ENCODE measurements at regions not wholly inside any gene's neighbourhood (a gene's known extent, or its start where the extent isn't known, plus 50 kb on each side); places are given as distances from the start of the nearest gene placed in this dataset.
"Not testable (repeated sequence)": the region's sequence is repeated elsewhere in the genome, so short reads cannot be mapped to it uniquely, and the experiment has no call there.

DNA sequence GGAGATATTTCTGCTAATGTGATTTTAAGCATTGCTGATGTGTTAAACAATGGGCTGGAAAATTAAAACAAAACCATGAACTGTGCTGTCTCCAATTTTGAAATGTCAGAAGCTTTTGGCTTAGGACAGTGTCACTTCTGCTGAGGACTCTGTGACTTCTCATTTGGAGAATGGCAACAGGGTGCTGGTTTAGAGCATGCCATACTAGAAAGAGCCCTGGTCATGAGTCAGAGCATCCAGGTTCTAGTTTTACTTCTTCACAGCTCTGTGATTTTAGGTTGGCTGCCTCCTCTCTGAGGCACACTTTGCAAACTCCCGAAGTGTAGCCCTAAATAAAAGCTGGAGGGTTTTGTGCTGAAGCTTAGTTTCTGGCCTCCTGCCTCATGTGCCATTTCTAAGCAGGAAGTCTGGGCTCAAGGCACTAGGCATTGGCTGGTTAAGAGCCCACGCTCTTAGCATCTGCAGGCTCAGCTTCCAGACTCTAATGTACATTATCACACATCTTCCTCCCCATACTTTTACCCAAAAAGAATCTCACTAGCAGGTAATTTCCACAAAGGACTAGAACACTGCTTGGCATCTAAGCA is 193.8 kb downstream of the CNTN3 start:
- no peak for DNase-seq (ENCODE audit: low spot score)

DNA sequence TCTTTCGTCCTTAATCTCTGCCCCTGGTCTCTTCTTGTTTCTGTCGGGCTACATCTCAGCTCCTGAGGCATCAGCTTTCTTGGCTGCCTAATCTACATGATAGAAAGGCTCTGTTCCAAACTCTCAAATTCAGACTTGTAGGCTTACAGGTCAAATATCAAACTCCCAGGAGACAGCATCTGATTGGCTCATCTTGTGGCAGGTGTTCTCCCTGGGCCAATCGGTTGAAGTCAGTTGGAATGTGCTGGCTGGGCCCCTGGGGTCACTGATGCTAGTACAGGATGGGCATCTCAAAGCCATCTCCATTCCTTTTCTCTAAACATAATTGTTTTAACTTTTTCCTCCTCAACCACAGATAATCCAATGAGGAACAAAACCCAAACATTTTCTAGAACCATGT is 198.7 kb downstream of the CNTN3 start:
- DNase-seq (ENCODE audit: low spot score), result no peak

DNA sequence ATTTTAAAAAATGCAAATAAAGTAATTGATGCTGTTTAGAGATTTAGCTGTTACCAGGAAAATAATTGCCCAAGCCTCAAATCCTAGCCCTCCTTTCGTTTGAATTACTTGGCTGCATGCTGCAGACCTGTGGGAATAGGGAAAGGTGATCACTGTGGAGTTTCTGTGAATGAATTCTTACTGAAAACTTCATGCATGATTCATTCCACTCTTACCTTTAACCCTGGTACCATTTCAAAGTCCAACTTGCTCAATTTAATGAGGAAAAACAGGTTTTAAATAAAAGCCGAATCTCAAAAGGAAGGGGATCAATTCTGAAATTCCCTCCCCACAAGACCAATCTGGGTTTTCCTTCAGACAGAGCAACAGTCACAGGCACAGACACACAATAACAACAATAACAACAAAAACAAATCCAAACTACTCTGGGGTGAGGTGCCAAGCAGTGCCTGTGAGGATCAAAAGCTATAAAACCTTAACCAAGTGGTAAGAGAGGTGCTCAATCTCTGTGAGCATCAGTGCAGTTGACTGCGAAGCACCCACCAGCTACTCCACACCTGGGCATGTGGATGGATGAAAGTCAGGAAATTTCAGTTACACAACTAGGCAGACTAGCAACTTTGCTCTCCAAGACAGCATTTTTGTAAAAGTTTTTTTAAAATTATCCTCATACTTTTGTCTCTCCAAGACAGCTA is 200.8 kb downstream of the CNTN3 start:
- no peak for DNase-seq (ENCODE audit: low spot score)

DNA sequence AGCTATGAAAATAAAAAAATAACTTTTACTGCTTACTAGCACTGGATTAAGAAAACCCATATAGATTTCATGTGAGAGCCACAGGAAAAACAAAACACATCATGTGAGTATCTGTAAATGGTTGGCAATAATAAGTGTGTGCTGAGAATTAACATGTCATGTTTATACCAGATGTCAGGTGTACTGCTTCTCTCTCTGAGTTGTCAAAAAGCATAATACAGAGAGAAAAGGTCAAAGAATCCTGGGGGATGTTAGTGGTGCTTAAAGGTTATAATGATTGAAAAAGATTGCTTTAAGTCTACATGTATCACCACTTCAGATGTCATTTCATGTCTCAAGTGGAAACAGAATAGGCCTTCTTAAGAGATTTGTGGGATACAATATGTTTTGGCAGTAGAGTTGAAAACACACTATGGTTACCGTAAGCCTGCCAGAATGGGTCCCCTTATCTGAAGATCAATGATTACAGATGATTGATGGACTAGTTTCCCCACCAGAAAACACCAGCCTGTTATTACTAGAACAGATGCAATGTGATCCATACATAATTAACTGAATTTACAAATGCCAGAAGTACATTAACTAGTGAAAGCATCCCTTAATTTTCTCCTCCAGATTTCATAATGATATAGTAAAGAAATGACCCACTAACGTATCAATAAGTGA is 204.1 kb downstream of the CNTN3 start:
- DNase-seq (ENCODE audit: low spot score), result no peak

DNA sequence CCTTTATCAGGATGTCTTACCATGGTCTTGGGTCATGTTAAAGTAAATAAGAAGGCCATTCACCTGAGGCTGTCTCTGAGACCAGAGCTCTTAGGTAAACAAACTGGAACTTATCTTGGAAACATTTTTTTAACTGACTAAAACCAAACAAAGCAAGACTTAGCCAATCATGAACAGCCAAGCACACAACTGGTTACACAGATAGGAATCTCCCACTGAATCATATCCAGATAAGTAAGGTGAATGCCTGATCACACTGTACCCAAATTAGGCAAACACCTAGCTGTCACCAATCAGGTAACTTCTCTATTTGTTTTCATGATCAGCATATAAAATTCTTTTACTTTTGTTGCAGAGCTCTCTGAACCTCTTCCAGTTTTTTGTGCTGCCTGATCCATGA is 205.4 kb downstream of the CNTN3 start:
- no peak for DNase-seq (ENCODE audit: low spot score)

DNA sequence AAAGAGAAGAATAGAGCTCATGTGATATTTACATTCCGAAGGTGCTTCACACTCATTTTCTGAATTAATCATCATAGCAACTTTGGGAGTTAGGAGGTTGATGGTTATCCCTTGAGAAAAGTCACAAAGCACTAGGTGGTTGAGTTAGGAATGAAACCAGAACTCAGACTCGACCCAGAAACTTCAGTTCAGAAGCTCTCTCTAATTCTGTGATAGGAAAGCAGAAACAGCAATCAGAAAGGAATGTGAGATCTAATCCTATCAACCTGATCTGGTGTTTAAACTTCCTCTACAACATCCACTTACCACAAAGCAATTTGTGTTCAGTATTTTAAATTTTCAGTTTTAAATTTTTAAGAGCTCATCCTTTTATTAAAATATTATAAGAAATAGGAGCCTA is 211.2 kb downstream of the CNTN3 start:
- DNase-seq (ENCODE audit: low spot score), result peak; percentile 11

DNA sequence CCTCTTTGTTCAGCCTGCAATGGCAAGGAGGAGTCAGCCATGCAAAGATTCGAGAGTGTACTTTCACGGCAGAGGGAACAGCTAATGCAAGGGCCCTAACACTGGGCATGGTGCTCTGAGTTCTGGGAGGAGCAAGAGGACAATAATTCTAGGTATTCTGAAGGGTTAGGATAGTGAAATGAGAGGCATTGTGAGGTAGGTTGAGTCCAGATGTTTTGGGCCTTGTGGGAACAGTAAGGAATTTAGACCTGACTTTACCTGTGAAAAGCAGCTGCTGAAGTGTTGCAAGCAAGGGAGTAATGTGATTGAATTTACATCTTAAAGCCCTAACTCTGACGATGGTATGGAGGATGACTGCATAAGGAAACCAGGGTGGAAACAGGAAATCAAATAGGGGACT is 211.6 kb downstream of the CNTN3 start:
- no peak for DNase-seq (ENCODE audit: low spot score)

DNA sequence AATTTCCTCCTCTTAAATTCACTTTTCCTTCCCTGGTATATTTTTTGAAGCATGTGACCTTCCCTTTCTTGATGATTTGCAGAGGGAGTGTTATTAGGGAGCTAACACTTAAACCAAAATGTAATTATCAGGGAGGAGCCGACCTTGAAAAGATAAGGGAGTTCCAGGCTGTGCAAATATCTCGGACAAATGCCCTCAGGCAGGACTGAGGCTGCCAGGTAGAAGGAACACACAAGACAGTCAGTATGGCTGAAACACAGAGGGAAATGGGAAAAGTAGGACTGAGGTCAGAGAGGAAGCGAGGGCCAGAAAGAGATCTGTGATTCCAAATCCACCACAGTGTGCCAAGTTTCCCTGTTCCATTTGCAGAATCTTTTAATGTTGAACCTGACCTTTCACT is 221.0 kb downstream of the CNTN3 start:
- DNase-seq (ENCODE audit: low spot score), result no peak

DNA sequence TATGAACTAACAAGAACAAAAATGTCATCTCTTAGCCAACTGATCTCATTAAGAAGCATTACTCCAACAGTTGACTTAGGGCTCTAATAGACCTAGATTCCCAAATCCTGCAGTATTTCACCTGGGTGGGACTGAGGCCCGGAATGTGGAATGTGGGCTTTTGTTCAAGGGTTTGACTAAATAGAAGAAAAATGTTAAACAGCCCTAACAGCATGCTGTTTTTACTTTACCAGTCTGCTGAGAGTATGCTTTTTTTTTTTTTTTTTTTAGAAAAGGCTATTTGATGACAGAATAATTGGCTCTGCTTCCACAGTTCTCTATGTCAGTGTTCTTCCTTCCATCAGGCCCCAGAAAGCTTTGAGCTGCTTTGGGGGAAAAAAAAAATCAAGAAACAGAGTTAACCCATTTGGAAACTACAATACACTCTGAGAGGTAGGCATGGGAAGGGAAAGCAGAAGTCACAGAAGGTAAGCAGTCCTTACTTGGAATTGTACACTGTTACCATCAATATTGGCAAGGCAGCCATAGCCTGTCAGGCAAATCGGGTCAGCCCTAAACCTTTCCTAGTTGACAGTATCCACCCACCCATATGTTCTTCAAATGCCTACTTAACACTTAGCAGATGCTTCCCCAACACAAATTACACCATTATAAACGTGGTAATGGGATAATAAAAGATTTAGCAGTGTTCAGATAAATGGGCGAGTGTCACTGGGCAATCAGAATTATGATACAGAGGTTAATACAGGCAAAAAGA is 224.2 kb downstream of the CNTN3 start:
- DNase-seq (ENCODE audit: low spot score), result peak; percentile 29

DNA sequence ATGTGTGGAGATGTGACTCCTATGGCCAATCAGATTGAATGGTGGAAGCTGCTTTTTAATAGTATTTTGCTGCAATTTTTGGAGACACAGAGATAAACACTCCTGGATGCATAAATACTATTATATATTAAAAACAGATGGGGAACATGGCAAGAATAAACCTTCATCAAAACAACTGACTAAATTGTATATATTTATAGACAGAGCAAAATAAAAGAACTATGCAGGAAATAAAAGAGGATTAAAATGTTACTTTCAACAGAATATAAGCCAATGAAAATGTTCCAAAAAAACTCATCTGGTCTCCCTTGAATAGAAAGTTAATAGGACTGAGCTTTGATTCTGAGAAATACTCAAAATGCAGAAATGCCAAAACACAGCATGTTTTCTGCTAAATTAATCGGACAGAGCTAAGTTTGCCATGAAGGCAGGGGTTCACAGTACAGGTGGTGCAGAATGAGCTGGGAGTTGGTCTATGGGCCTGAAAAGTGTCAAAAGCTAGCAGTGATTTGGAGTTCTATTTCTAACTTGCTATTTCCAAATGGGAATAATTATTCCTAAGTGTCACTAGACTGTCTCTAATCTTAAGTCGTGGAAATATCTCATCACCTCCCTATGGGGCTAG is 227.2 kb downstream of the CNTN3 start:
- peak; percentile 2 for DNase-seq (ENCODE audit: low spot score)

DNA sequence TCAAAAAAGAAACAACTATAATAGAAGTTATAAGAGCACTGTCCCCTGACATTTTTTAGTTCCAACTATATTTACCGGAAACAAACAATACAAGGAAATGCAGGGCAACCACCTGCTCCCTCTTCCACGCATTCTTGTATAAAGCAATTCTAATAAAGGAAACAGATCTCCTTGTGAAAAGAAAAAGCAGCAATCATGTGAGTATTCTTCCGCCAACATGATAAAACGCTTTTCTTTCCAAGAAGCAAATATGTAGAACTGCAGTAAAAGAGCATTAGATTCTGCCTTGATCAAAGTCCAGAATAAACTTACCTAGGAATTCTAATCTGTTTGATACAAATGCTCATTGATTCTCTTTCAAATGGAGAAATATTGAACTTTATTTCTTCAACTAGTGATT is 230.3 kb downstream of the CNTN3 start:
- DNase-seq (ENCODE audit: low spot score), result no peak

DNA sequence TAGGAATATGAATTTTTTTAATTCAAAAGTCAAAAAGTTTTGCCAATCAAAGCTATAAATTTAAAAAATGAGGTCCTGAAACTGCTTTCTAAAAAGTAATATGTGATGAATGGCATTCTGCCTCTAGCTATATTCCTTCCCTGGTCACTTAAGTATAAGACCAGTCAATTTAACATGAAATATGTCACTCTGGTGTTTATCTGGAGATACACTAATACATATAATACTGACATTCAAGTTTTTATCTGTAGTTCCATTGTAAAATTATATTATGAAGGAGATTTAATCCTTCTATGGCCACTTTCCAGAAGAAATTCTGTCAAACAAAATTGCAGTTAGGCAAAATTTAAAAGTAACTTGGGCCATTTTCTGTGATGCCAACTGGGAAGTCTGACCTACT is 236.8 kb downstream of the CNTN3 start:
- no peak for DNase-seq (ENCODE audit: low spot score)

DNA sequence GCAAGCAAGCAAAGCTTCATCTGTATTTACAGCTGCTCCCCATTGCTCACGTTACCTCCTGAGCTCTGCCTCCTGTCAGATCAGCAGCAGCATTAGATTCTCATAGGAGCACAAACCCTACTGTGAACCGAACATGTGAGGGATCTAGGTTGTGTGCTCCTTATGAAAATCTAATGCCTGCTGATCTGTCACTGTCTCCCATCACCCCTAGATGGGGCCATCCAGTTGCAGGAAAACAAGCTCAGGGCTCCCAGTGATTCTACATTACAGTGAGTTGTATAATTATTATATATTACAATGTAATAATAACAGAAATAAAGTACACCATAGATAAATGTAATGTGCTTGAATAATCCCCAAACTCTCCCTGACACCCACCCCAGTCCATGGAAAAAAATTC is 238.1 kb downstream of the CNTN3 start:
- not testable (repeated sequence) for DNase-seq (ENCODE audit: low spot score)

DNA sequence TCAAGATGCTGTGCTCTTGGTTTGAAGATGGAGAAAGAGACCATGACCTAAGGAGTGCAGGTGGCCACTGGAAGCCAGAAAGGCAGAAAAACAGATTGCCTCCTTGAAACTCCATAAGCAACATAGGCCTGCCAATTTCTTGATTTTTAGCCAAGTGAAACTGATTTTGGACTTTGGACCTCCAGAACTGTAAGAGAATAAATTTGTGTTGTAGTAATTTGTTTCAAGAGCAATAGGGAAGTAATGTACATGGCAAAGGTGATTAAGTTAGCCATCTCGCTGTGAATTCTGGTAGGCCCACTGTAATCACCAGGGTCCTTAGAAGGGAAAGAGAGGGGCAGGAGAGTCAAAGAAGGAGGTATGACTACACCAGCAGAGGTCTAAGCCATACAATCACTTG is 238.8 kb downstream of the CNTN3 start:
- no peak for DNase-seq (ENCODE audit: low spot score)

DNA sequence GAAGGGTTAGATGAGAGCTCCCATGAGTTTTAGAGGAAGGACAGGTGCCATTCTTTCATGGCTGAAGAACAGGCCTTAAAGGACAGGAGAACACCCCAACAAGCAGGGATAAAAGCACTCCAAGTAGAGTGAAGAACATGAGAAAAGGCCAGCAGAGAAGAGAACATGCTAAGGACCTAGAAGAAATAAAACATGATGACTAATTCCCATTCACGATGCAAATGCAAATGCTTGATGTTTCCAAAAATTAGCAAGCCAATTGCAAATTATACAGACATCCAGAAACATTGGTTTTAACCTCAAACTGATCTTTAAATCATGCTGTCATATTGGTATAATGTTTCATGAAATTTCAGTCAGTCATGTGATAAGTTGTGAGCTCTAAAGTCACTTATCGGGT is 241.7 kb downstream of the CNTN3 start:
- no peak for DNase-seq (ENCODE audit: low spot score)

DNA sequence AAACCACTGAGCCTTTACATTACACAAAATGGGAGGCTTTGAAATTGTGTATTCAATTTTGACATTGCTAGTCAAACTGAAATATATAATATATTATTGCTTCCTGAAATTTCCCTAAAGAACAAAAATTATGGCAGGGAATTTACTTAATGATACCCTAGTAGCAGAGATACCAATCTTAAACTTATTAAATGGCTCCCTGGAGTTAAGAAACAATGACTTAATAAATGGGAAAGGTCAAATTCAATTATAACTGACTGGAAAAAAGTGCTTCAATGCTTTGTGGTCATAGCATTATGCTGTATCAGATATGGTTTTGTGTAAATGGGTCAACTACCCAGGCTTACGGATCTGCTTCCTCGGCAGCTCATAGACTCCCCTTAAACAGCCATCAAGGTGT is 244.1 kb downstream of the CNTN3 start:
- no peak for DNase-seq (ENCODE audit: low spot score)

DNA sequence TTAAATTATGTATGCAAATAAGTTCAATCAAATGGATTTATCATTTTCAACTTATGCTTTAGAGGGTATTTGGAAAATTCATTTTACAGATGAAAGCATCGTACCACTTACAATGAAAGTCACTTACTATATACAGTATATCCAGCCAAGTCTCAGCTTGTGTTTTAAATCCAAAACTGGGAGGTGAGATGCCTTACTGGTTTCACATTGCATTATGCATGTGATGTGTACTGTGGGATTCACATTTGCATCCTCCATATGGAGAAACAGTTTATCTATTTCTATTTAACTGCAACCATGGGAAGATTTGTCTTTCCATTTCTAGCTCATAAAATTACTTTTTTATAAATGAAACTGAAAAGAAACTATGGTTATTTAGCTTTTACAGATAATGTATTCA is 248.1 kb downstream of the CNTN3 start:
- DNase-seq (ENCODE audit: low spot score), result no peak

DNA sequence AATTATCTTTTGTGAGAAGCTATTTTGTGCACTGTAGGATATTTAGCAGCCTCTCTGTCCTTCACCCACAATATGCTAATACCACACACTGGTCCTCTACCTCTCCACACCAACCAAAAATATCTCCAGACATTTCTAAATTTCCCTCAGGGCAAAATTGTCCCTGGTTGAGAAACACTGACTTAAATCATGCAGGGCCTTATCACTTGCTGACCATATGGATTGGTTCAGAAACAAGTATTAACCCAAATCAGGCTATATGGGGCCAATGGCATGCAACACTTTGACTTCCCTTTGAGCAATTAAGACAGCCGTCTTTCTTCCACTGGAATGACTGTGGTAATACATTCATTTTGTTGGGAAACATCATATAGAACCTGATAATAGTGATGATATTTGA is 251.1 kb downstream of the CNTN3 start:
- DNase-seq (ENCODE audit: low spot score), result no peak

DNA sequence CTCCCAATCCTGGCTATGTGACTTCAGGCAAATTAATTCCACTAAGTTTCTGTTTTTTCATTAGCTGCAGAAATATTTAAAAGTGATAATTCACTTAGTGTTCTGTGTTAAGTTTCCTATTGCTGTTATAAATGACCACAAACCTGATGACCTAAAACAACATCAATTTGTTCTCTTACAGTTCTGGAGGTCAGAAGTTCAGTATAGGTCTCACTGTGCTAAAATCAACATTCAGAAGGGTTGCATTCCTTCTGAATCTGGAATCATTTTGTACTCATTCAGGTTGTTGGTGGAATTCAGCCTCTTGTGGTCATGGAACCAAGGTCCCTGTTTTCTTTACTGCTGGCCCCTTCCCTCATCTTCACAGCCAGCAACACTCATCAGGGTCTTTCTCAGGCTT is 254.1 kb downstream of the CNTN3 start:
- no peak for DNase-seq (ENCODE audit: low spot score)

DNA sequence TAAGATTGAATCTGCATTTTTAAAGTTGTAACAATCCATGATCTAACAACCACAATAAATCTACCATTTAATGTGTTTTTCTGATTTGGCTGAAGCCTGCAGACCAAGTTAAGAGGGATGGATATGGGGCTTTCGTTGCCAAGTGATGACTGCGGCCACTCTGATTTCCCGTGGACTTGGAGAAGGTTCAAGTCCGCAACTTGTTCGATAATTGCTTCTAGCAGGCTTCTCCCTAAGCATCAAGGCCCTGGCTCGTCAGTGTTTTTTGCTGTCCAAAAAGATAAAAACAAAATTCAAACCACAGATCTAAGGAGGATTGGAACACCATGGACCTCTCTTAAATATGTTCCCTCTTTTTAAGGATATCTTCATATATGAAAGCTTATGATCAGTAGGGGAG is 256.6 kb downstream of the CNTN3 start:
- DNase-seq (ENCODE audit: low spot score), result no peak

DNA sequence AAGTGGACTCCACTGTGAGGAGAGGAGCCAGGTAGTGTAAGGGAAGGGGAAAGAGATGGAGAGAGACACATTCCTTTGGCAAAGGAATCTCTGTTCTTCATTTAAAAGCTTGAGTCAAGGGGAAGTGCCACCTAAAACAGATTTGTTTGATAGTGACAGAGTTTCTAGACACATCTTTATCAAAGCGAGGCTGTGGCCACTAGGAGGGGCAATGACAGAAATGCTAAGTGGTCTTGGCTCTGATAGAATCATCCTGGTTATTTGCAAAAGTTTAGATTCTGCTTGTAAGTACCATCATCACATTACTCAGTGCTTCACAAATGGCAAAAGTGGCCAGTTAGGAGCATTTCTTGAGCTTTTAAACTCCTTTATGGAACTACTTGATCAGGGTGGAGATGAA is 261.4 kb downstream of the CNTN3 start:
- DNase-seq (ENCODE audit: low spot score), result no peak

DNA sequence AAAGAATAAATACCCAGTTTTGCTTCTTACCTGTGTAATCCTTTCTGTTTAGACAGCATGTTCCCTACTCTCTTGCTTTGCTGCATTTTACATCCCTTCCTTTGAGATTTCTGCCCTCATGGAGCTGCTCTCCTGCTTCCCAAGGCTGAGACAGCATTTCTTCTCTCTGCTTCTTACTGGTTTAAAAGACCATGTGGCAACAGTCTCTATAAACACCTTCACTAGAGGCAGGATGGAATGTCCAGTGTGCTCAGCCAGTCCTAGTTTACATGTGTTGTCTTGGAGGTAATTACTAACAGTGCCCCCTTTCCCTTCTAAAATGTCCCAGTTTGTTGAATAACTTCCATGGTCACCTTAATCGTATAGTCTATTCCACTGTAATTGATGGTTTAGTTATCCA is 262.3 kb downstream of the CNTN3 start:
- no peak for DNase-seq (ENCODE audit: low spot score)

DNA sequence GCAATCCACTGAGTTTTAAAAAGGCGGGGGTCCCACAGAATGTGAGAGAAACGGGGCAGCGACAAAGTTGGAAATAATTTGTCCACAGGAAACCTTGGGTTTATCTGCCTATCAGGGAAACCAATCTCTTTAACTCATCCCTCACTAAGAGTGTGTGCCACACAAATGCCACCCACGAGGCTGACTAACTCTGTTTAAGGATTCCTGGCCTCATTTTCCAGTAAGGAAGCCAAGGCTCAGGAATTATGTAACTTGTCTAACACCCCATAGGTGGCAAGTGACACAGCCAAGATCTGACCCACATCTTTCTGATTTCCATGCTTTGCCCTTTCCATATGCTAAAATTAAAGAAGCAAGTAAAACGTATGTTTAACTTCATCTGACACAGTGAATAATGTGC is 263.2 kb downstream of the CNTN3 start:
- no peak for DNase-seq (ENCODE audit: low spot score)

All from AG08395 (cell line).